Erythroblast (primary cell): ENCODE measurements at regions not wholly inside any gene's neighbourhood (a gene's known extent, or its start where the extent isn't known, plus 50 kb on each side); places are given as distances from the start of the nearest gene placed in this dataset.

Experiments used
- GATA1 ChIP-seq: IDR thresholded peaks from 2 replicates; pipeline ENCODE4 v1.6.1; 2011; ENCODE audit warnings: low read depth, mild to moderate bottlenecking, control low read depth, low read length, moderate library complexity
- POLR2A ChIP-seq: IDR thresholded peaks from 2 replicates; pipeline ENCODE4 v1.6.1; 2011; ENCODE audit warnings: mild to moderate bottlenecking, low read length

- no peak for TF ChIP-seq POLR2A
- TF ChIP-seq GATA1, result no peak
Observed at GRCh38 chr5:104062621-104063377, 500.2 kb upstream of the NUDT12 start.
